Right cardiac atrium (tissue), 5 donors: ENCODE measurements at regions not wholly inside any gene's neighbourhood (a gene's known extent, or its start where the extent isn't known, plus 50 kb on each side); places are given as distances from the start of the nearest gene placed in this dataset.

Experiments used
- ATAC-seq, 2 donors: fragments of 200-7000 bp; cut with Tn5 transposase; one replicate each; pipeline versions ENCODE4 v1.8.0 to v1.9.1; 2020; ENCODE audit warnings: moderate library complexity in 2 of 2, mild to moderate bottlenecking in 1 of 2
- DNase-seq, 3 donors: peaks; one replicate each; pipeline ENCODE4 v3.0.0-alpha.2; 2020
- H3K27ac ChIP-seq: one replicate; pipeline ENCODE4 v1.5.1; 2013; ENCODE audit warnings: mild to moderate bottlenecking, low read length, control low read depth, moderate library complexity
- H3K27me3 ChIP-seq: one replicate; pipeline ENCODE4 v1.6.1; 2013; ENCODE audit not compliant: control insufficient read depth, insufficient read depth
- H3K4me1 ChIP-seq: one replicate; pipeline ENCODE4 v1.6.1; 2013; ENCODE audit warnings: low read length; ENCODE audit not compliant: control insufficient read depth, insufficient read depth
- H3K4me3 ChIP-seq: one replicate; pipeline ENCODE4 v1.5.1; 2013; ENCODE audit warnings: low read length, control low read depth
- H3K9me3 ChIP-seq: one replicate; pipeline ENCODE4 v1.6.1; 2013; ENCODE audit warnings: low read length; ENCODE audit not compliant: control insufficient read depth
- WGBS: extraction: QIAGEN DNeasy Blood & Tissue Kit; methylation state at CpG from one replicate; pipeline ENCODE4 v1.1.7; 2013; 5-methylcytosine and 5-hydroxymethylcytosine counted together
- intact Hi-C, 4 donors: fragments of 100-400 bp; cut with DNase I; formaldehyde crosslinking; loops; one replicate each; pipeline versions ENCODE4 v1.11.0 to v1.14.0; 2022 to 2023
- donor health status: healthy with polysubstance abuse.
- donor health status: DM: no; HTN: yes; CAD: no.
- donor health status: DM: no; HTN: no; CAD: no.
- donor health status: DM: no; HTN: yes; CAD: no; lungs with severe emphysema.
- donor health status: DM: yes; HTN: yes; CAD: no.

DNA sequence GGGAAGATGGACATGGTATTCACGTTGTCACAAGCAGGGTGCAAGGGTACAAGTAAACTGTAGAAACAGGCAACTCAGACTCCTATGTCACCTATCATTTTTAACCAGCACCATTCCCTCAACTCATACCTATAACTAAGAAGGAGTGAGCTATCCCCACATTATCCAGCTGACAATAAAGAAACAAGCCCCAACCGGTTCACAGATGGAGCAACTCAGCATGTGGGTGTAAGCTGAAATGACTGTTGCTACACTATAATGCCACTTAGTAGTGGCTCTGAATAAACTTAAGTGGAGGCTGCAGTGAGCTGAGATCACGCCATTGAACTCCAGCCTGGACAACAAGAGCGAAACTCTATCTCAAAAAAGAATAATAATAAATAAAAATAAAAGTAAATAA, 829.5 kb upstream of the MDGA2 start:
- H3K27me3 ChIP-seq: no peaks in the 10 kb centered on the region
- DNase-seq (no peak), ATAC-seq (no peak)
- H3K27ac ChIP-seq: no peak overlapping the region
- H3K4me1 ChIP-seq: no peaks in the 10 kb centered on the region
- no peak overlapping the region for H3K4me3 ChIP-seq
- intact Hi-C loops: no loop called here
- 75% methylated on average over 4 of the region's 4 CpGs for WGBS
- H3K9me3 ChIP-seq: no peaks in the 10 kb centered on the region

DNA sequence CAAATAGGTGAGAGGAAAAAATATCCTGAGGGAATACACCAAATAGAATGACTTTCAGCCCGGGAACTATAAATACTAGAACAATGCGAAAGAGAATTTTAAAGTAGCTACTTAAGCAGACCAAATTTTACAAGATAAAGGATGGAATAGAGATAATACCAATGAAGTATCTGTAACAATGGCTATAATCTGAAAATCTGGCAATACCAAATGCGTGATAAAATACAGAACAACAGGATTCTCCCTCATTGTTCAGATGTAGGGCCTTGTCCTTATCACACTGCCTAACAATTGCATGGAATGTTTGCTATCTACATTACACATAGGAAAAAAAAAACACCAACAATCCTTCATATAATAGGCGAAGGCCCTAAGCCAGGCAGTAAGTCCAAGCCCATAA, 815.4 kb upstream of the MDGA2 start:
- intact Hi-C loops: no loop called here
- ATAC-seq: no peak
- H3K4me3 ChIP-seq: no peak overlapping the region
- H3K4me1 ChIP-seq: no peaks in the 10 kb centered on the region
- WGBS: 86% methylated on average over 4 of the region's 4 CpGs
- H3K9me3 ChIP-seq: no peaks in the 10 kb centered on the region
- no peak overlapping the region for H3K27ac ChIP-seq
- DNase-seq: no peak
- H3K27me3 ChIP-seq: no peaks in the 10 kb centered on the region

GRCh38 chr14:48473944-48474343, 798.5 kb upstream of the MDGA2 start:
- Histone ChIP-seq H3K27ac (no peak overlapping the region), H3K27me3 (no peaks in the 10 kb centered on the region), H3K4me1 (no peaks in the 10 kb centered on the region), H3K9me3 (no peaks in the 10 kb centered on the region), H3K4me3 (no peak overlapping the region)
- DNase-seq (no peak), ATAC-seq (no peak)
- intact Hi-C loops: no loop called here
- WGBS: 86% methylated on average over 1 of the region's 1 CpG

- intact Hi-C loops: no loop called here
Measured at GRCh38 chr14:48456051-48456450, 780.6 kb upstream of the MDGA2 start.

DNA sequence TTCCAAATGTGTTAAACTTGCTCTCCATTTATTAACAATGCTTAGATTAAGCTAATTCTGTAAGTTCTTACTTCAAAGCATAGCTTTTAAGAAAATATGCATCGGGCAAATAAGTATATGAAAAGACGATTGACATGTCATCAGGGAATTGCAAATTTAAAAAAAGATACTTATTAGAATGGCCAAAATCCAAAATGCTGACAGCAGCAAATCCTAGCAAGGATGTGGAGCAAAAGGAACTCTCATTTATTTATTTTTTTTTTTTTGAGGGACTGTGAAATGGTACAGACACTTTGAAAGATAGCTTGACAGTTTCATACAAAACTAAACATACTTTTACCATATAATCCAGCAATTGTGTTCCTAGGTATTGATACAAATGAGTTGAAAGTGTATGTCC, 779.5 kb upstream of the MDGA2 start:
- H3K9me3 ChIP-seq: no peaks in the 10 kb centered on the region
- no peak overlapping the region for H3K27ac ChIP-seq
- 64% methylated on average over 2 of the region's 2 CpGs for WGBS
- ATAC-seq: no peak
- no peak overlapping the region for H3K4me3 ChIP-seq
- H3K27me3 ChIP-seq: no peaks in the 10 kb centered on the region
- DNase-seq: no peak
- intact Hi-C loops: no loop called here
- no peaks in the 10 kb centered on the region for H3K4me1 ChIP-seq

More at GRCh38 chr14:48456051-48456450, 780.6 kb upstream of the MDGA2 start:
- H3K27ac ChIP-seq: no peak overlapping the region
- no peak for ATAC-seq
- H3K4me3 ChIP-seq: no peak overlapping the region
- H3K4me1 ChIP-seq: no peaks in the 10 kb centered on the region
- DNase-seq: no peak
- H3K9me3 ChIP-seq: no peaks in the 10 kb centered on the region
- no peaks in the 10 kb centered on the region for H3K27me3 ChIP-seq

DNA sequence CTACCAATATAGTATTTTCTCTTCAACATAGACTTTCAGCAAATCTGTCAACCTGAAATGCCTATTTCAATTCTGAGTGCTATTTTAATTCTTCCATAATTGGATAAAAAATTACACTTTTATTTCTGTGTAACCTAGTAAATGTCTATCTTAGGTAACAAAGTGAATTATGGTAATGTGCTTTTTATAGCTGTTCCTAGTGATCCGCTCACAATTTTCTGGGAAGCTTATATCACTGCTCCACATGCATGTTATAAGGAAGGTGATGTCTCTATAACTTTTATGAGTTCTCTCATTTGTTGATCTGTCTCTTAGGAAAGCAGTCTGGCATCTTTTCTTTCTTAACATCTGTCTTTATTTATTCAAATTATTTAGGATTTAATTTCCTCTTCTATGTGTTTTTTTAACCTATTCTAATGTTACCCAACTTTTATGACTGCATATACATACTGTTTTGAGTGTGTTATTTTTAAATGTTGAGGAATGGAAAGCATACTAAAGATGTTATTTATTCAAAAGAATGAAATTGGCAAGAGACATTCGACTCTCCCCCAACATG, 777.1 kb upstream of the MDGA2 start:
- no peak overlapping the region for H3K27ac ChIP-seq
- no peak overlapping the region for H3K4me3 ChIP-seq
- ATAC-seq: no peak
- no peaks in the 10 kb centered on the region for H3K9me3 ChIP-seq
- WGBS: 82% methylated on average over 2 of the region's 2 CpGs
- DNase-seq: no peak
- H3K4me1 ChIP-seq: no peaks in the 10 kb centered on the region
- intact Hi-C loops: no loop called here
- H3K27me3 ChIP-seq: no peaks in the 10 kb centered on the region

GRCh38 chr14:48435221-48435620, 759.8 kb upstream of the MDGA2 start:
- intact Hi-C loops: no loop called here
- Histone ChIP-seq H3K27me3 (no peaks in the 10 kb centered on the region), H3K9me3 (no peaks in the 10 kb centered on the region), H3K4me1 (no peaks in the 10 kb centered on the region), H3K27ac (no peak overlapping the region), H3K4me3 (no peak overlapping the region)
- ATAC-seq: no peak
- DNase-seq: no peak
- WGBS: 66% methylated on average over 2 of the region's 2 CpGs

- DNase-seq (no peak), ATAC-seq (no peak)
- intact Hi-C loops: no loop called here
- Histone ChIP-seq H3K4me1 (no peaks in the 10 kb centered on the region), H3K27me3 (no peaks in the 10 kb centered on the region), H3K27ac (no peak overlapping the region), H3K4me3 (no peak overlapping the region), H3K9me3 (no peaks in the 10 kb centered on the region)
- 88% methylated on average over 5 of the region's 5 CpGs for WGBS
Measured at GRCh38 chr14:48430805-48431204, 755.4 kb upstream of the MDGA2 start.

GRCh38 chr14:48429512-48429911, 754.1 kb upstream of the MDGA2 start:
- H3K9me3 ChIP-seq: no peaks in the 10 kb centered on the region
- ATAC-seq: no peak
- WGBS: 43% methylated on average over 2 of the region's 2 CpGs
- H3K27me3 ChIP-seq: no peaks in the 10 kb centered on the region
- intact Hi-C loops: no loop called here
- H3K27ac ChIP-seq: no peak overlapping the region
- H3K4me1 ChIP-seq: no peaks in the 10 kb centered on the region
- no peak for DNase-seq
- no peak overlapping the region for H3K4me3 ChIP-seq

- intact Hi-C loops: no loop called here
- WGBS: 91% methylated on average over 4 of the region's 4 CpGs
- no peak overlapping the region for H3K4me3 ChIP-seq
- ATAC-seq (no peak), DNase-seq (peak in 2 of 3 donors; percentile 27)
- H3K4me1 ChIP-seq: no peaks in the 10 kb centered on the region
- H3K27ac ChIP-seq: no peak overlapping the region
- H3K9me3 ChIP-seq: no peaks in the 10 kb centered on the region
- H3K27me3 ChIP-seq: no peaks in the 10 kb centered on the region
Measured at GRCh38 chr14:48417715-48418500, 742.5 kb upstream of the MDGA2 start.

GRCh38 chr14:48401321-48401720, 725.9 kb upstream of the MDGA2 start:
- no peaks in the 10 kb centered on the region for H3K27me3 ChIP-seq
- H3K27ac ChIP-seq: no peak overlapping the region
- H3K4me3 ChIP-seq: no peak overlapping the region
- no peak for DNase-seq
- no peaks in the 10 kb centered on the region for H3K9me3 ChIP-seq
- intact Hi-C loops: no loop called here
- ATAC-seq: no peak
- 59% methylated on average over 1 of the region's 1 CpG for WGBS
- no peaks in the 10 kb centered on the region for H3K4me1 ChIP-seq
